ENCODE measurements at regions not wholly inside any gene's neighbourhood (a gene's known extent, or its start where the extent isn't known, plus 50 kb on each side); places are given as distances from the start of the nearest gene placed in this dataset.
"Not testable (repeated sequence)": the region's sequence is repeated elsewhere in the genome, so short reads cannot be mapped to it uniquely, and the experiment has no call there.

- ChIA-PET CTCF (interaction anchor here (0.8 to 0.9 kb wide), 2 partner anchors 11 to 244 kb away, joined by 3 to 4 read pairs; no protein-coding TSS in a partner anchor), POLR2A (interaction anchor here (1.3 kb wide), 1 partner anchor 17 kb away, joined by 3 read pairs; no protein-coding TSS in a partner anchor)
- intact Hi-C loops (cut with micrococcal nuclease), result no loop called here
- H3K27ac Mint-ChIP-seq (ENCODE audit: low read depth, unreplicated experiment), result no peak overlapping the region
- H3K36me3 Mint-ChIP-seq (ENCODE audit: insufficient read depth, unreplicated experiment), result no peaks in the 10 kb centered on the region
- no peaks in the 10 kb centered on the region for H3K9me3 Mint-ChIP-seq (ENCODE audit: unreplicated experiment)
- no peak for TF ChIP-seq CTCF (IDR thresholded peaks at IDR 0.05; ENCODE audit: unreplicated experiment)
- H3K4me3 Mint-ChIP-seq (ENCODE audit: unreplicated experiment), result no peak overlapping the region
- no peaks in the 10 kb centered on the region for H3K27me3 Mint-ChIP-seq (ENCODE audit: insufficient read depth, unreplicated experiment)
- no TSS peak for BruUV-seq (replicated peaks)
- peaks cover 6% of the 10 kb centered on the region for H3K4me1 Mint-ChIP-seq (ENCODE audit: insufficient read depth, unreplicated experiment)
- DNase-seq (ENCODE audit: unreplicated experiment), result no peak
These were observed 240.8 kb downstream of the NPR3 start for GRCh38 chr5:32951878-32952277.

- not testable (repeated sequence) for H3K4me1 Mint-ChIP-seq (ENCODE audit: insufficient read depth, unreplicated experiment); BruUV-seq (replicated peaks)
These were observed 241.3 kb downstream of the NPR3 start for GRCh38 chr5:32952421-32952820.

GRCh38 chr5:32953694-32954093 lies 242.6 kb downstream of the NPR3 start:
- peaks cover 12% of the 10 kb centered on the region for H3K9me3 Mint-ChIP-seq (ENCODE audit: unreplicated experiment)
- H3K4me3 Mint-ChIP-seq (ENCODE audit: unreplicated experiment), result no peak overlapping the region
- no TSS peak for BruUV-seq (replicated peaks)
- ChIA-PET CTCF (interaction anchor here (0.9 kb wide), 1 partner anchor 245 kb away, joined by 3 read pairs; no protein-coding TSS in a partner anchor), POLR2A (interaction anchor here (0.7 kb wide), 1 partner anchor 240 kb away, joined by 3 read pairs; no protein-coding TSS in a partner anchor)
- no peak for TF ChIP-seq CTCF (IDR thresholded peaks at IDR 0.05; ENCODE audit: unreplicated experiment)
- DNase-seq (ENCODE audit: unreplicated experiment), result no peak
- peaks cover 6% of the 10 kb centered on the region for H3K4me1 Mint-ChIP-seq (ENCODE audit: insufficient read depth, unreplicated experiment)
- H3K36me3 Mint-ChIP-seq (ENCODE audit: insufficient read depth, unreplicated experiment), result no peaks in the 10 kb centered on the region
- H3K27ac Mint-ChIP-seq (ENCODE audit: low read depth, unreplicated experiment), result no peak overlapping the region
- H3K27me3 Mint-ChIP-seq (ENCODE audit: insufficient read depth, unreplicated experiment), result no peaks in the 10 kb centered on the region
- intact Hi-C loops (cut with micrococcal nuclease), result no loop called here

More at GRCh38 chr5:32952421-32952820, 241.3 kb downstream of the NPR3 start:
- H3K36me3 Mint-ChIP-seq (ENCODE audit: insufficient read depth, unreplicated experiment); intact Hi-C loops (cut with micrococcal nuclease); H3K4me3 Mint-ChIP-seq (ENCODE audit: unreplicated experiment); H3K27ac Mint-ChIP-seq (ENCODE audit: low read depth, unreplicated experiment); H3K9me3 Mint-ChIP-seq (ENCODE audit: unreplicated experiment); H3K27me3 Mint-ChIP-seq (ENCODE audit: insufficient read depth, unreplicated experiment); DNase-seq (ENCODE audit: unreplicated experiment): not testable (repeated sequence)
- ChIA-PET POLR2A (interaction anchor here (1.3 kb wide), 1 partner anchor 17 kb away, joined by 3 read pairs; no protein-coding TSS in a partner anchor), CTCF (interaction anchor here (0.9 kb wide), 1 partner anchor 12 kb away, joined by 3 read pairs; no protein-coding TSS in a partner anchor)

GRCh38 chr5:32955814-32956213 lies 244.7 kb downstream of the NPR3 start:
- Mint-ChIP-seq H3K36me3 (ENCODE audit: insufficient read depth, unreplicated experiment) (no peaks in the 10 kb centered on the region), H3K9me3 (ENCODE audit: unreplicated experiment) (peaks cover 12% of the 10 kb centered on the region), H3K27me3 (ENCODE audit: insufficient read depth, unreplicated experiment) (no peaks in the 10 kb centered on the region), H3K27ac (ENCODE audit: low read depth, unreplicated experiment) (no peak overlapping the region), H3K4me1 (ENCODE audit: insufficient read depth, unreplicated experiment) (peaks cover 6% of the 10 kb centered on the region), H3K4me3 (ENCODE audit: unreplicated experiment) (no peak overlapping the region)
- BruUV-seq (replicated peaks), result no TSS peak
- DNase-seq (ENCODE audit: unreplicated experiment), result no peak
- POLR2A ChIA-PET, result no interaction called here
- CTCF ChIA-PET, result no interaction called here
- intact Hi-C loops (cut with micrococcal nuclease), result no loop called here
- no peak for TF ChIP-seq CTCF (IDR thresholded peaks at IDR 0.05; ENCODE audit: unreplicated experiment)
